Loucy (cell line): ENCODE measurements at regions not wholly inside any gene's neighbourhood (a gene's known extent, or its start where the extent isn't known, plus 50 kb on each side); places are given as distances from the start of the nearest gene placed in this dataset.
A peak's percentile ranks its signal among the peaks of the same experiment; 100 is the strongest.

ENCODE experiments used
- H2AFZ ChIP-seq: fragments of 200-600 bp; sonication (generic); 2 replicates; pipeline ENCODE4 v1.6.0; 2016; ENCODE audit warnings: antibody characterized with exemption, mild to moderate bottlenecking, low read length, moderate library complexity
- H3F3A ChIP-seq: fragments of 200-600 bp; 2 replicates; pipeline ENCODE4 v1.6.0; 2016; ENCODE audit warnings: antibody characterized with exemption, low read depth, mild to moderate bottlenecking
- H3K27me3 ChIP-seq: fragments of 200-600 bp; sonication (generic); 2 replicates; pipeline ENCODE4 v1.6.1; 2014; ENCODE audit warnings: low read length, mild to moderate bottlenecking; ENCODE audit not compliant: insufficient read depth, poor library complexity, severe bottlenecking
- H3K36me3 ChIP-seq: fragments of 200-600 bp; sonication (generic); 2 replicates; pipeline ENCODE4 v1.6.1; 2016; ENCODE audit warnings: low read length; ENCODE audit not compliant: insufficient read depth
- H3K4me1 ChIP-seq: fragments of 200-600 bp; sonication (generic); 2 replicates; pipeline ENCODE4 v1.5.1; 2014; ENCODE audit warnings: low read length, mild to moderate bottlenecking; ENCODE audit not compliant: insufficient read depth, poor library complexity, severe bottlenecking
- H3K4me2 ChIP-seq: fragments of 200-600 bp; sonication (generic); 2 replicates; pipeline ENCODE4 v1.6.0; 2014; ENCODE audit warnings: antibody characterized with exemption, low read length, low read depth, mild to moderate bottlenecking; ENCODE audit not compliant: poor library complexity, severe bottlenecking
- H3K4me3 ChIP-seq: fragments of 200-600 bp; sonication (generic); 2 replicates; pipeline ENCODE4 v1.5.1; 2014; ENCODE audit warnings: low read length, mild to moderate bottlenecking, mixed read lengths; ENCODE audit not compliant: poor library complexity, severe bottlenecking
- H3K79me2 ChIP-seq: fragments of 200-600 bp; sonication (generic); 2 replicates; pipeline ENCODE4 v1.6.1; 2014; ENCODE audit warnings: low read length; ENCODE audit not compliant: insufficient read depth
- H3K9ac ChIP-seq: fragments of 200-600 bp; sonication (generic); 2 replicates; pipeline ENCODE4 v1.6.0; 2014; ENCODE audit warnings: mild to moderate bottlenecking, low read depth, low read length, moderate library complexity; ENCODE audit not compliant: poor library complexity, severe bottlenecking
- H3K9me2 ChIP-seq: fragments of 200-600 bp; sonication (generic); replicated peaks from 2 replicates; pipeline ENCODE4 v1.6.1; 2016; ENCODE audit warnings: low read depth, low read length, mixed read lengths
- H3K9me3 ChIP-seq: fragments of 200-600 bp; sonication (generic); 2 replicates; pipeline ENCODE4 v1.6.1; 2014; ENCODE audit warnings: mild to moderate bottlenecking, antibody characterized with exemption, low read length, low read depth; ENCODE audit not compliant: insufficient read depth
- H4K20me1 ChIP-seq: fragments of 200-600 bp; sonication (generic); 2 replicates; pipeline ENCODE4 v1.6.0; 2014; ENCODE audit warnings: antibody characterized with exemption, low read length, mild to moderate bottlenecking; ENCODE audit not compliant: insufficient read depth, poor library complexity, severe bottlenecking
- CTCF ChIP-seq: fragments of 200-600 bp; sonication (generic); conservative IDR thresholded peaks from 2 replicates; pipeline ENCODE4 v1.5.1; 2014; ENCODE audit warnings: mild to moderate bottlenecking, antibody characterized with exemption, low read length
- EZH2phosphoT487 ChIP-seq: fragments of 200-600 bp; IDR thresholded peaks from 2 replicates; pipeline ENCODE4 v1.6.1; 2018; ENCODE audit warnings: antibody characterized with exemption, mild to moderate bottlenecking, moderate library complexity, borderline replicate concordance

GRCh38 chr5:3825531-3826451, 230.2 kb downstream of the IRX1 start:
- H4K20me1 ChIP-seq: no peaks in the 10 kb centered on the region
- TF ChIP-seq CTCF (no peak), EZH2phosphoT487 (no peak)
- no peaks in the 10 kb centered on the region for H3K36me3 ChIP-seq
- H3K9ac ChIP-seq: no peak overlapping the region
- H3K9me2 ChIP-seq: no peaks in the 10 kb centered on the region
- peaks cover 14% of the 10 kb centered on the region for H3K4me1 ChIP-seq
- no peaks in the 10 kb centered on the region for H3F3A ChIP-seq
- H3K4me3 ChIP-seq: no peak overlapping the region
- H2AFZ ChIP-seq: no peak overlapping the region; the same call in 1 of the 2 replicates
- H3K9me3 ChIP-seq: no peaks in the 10 kb centered on the region
- H3K79me2 ChIP-seq: no peaks in the 10 kb centered on the region
- H3K4me2 ChIP-seq: no peak overlapping the region
- H3K27me3 ChIP-seq: no peaks in the 10 kb centered on the region

- no peaks in the 10 kb centered on the region for H4K20me1 ChIP-seq
- H3K4me1 ChIP-seq: peaks cover 14% of the 10 kb centered on the region
- H3K79me2 ChIP-seq: no peaks in the 10 kb centered on the region
- H2AFZ ChIP-seq: peak overlapping the region; percentile 25; the same call in 1 of the 2 replicates
- H3K9me3 ChIP-seq: no peaks in the 10 kb centered on the region
- H3K4me3 ChIP-seq: peak overlapping the region; percentile 1
- no peak for TF ChIP-seq EZH2phosphoT487
- no peak for TF ChIP-seq CTCF
- peak overlapping the region; percentile 7 for H3K9ac ChIP-seq
- peak overlapping the region; percentile 33 for H3K4me2 ChIP-seq
- no peaks in the 10 kb centered on the region for H3K27me3 ChIP-seq
- H3F3A ChIP-seq: no peaks in the 10 kb centered on the region
- H3K36me3 ChIP-seq: no peaks in the 10 kb centered on the region
- no peaks in the 10 kb centered on the region for H3K9me2 ChIP-seq
Observed at GRCh38 chr5:3827624-3828023, 232.0 kb downstream of the IRX1 start.

GRCh38 chr5:3828761-3829160, 233.1 kb downstream of the IRX1 start:
- no peaks in the 10 kb centered on the region for H3K27me3 ChIP-seq
- H3K9me2 ChIP-seq: no peaks in the 10 kb centered on the region
- H3K4me2 ChIP-seq: no peak overlapping the region
- no peaks in the 10 kb centered on the region for H3K9me3 ChIP-seq
- H3K79me2 ChIP-seq: no peaks in the 10 kb centered on the region
- TF ChIP-seq EZH2phosphoT487 (no peak), CTCF (peak; percentile 41)
- no peaks in the 10 kb centered on the region for H3K36me3 ChIP-seq
- H3K9ac ChIP-seq: no peak overlapping the region
- no peaks in the 10 kb centered on the region for H4K20me1 ChIP-seq
- H3K4me1 ChIP-seq: peaks cover 14% of the 10 kb centered on the region
- no peak overlapping the region for H2AFZ ChIP-seq
- no peak overlapping the region for H3K4me3 ChIP-seq
- H3F3A ChIP-seq: no peaks in the 10 kb centered on the region
